GM12873 (cell line): ENCODE measurements at regions not wholly inside any gene's neighbourhood (a gene's known extent, or its start where the extent isn't known, plus 50 kb on each side); places are given as distances from the start of the nearest gene placed in this dataset.

Source experiments
- CTCF ChIP-seq: IDR thresholded peaks from 2 replicates; pipeline ENCODE4 v1.5.1; 2012; ENCODE audit warnings: low read depth, mild to moderate bottlenecking, moderate library complexity, low read length, control low read depth; ENCODE audit not compliant: insufficient read depth; ENCODE audit errors: missing control alignments

GRCh38 chr2:52387937-52388590, 1356.1 kb upstream of the NRXN1 start:
- no peak for TF ChIP-seq CTCF

- no peak for TF ChIP-seq CTCF
Measured at GRCh38 chr2:52386433-52387030, 1354.6 kb upstream of the NRXN1 start.

- TF ChIP-seq CTCF, result no peak
Measured at GRCh38 chr2:52383541-52383940, 1351.6 kb upstream of the NRXN1 start.

- TF ChIP-seq CTCF, result no peak
Measured at GRCh38 chr2:52369178-52369577, 1337.2 kb upstream of the NRXN1 start.

GRCh38 chr2:52368141-52368540, 1336.2 kb upstream of the NRXN1 start:
- TF ChIP-seq CTCF, result no peak

- TF ChIP-seq CTCF, result no peak
Measured at GRCh38 chr2:52365946-52366345, 1334.0 kb upstream of the NRXN1 start.

- no peak for TF ChIP-seq CTCF
Measured at GRCh38 chr2:52356556-52356955, 1324.6 kb upstream of the NRXN1 start.
